Heart right ventricle (tissue), 16 donors: ENCODE measurements at regions not wholly inside any gene's neighbourhood (a gene's known extent, or its start where the extent isn't known, plus 50 kb on each side); places are given as distances from the start of the nearest gene placed in this dataset.

Experiments used
- ATAC-seq, 8 donors: fragments of 200-7000 bp; cut with Tn5 transposase; one replicate each; pipeline ENCODE4 v1.9.1; 2020; ENCODE audit warnings: mild to moderate bottlenecking in 8 of 8, moderate library complexity in 8 of 8, moderate number of reproducible peaks in 1 of 8
- DNase-seq, 2 donors: peaks; one replicate each; pipeline ENCODE4 v3.0.0-alpha.2; 2020
- H3K27ac ChIP-seq, 10 donors: fragments of 200-600 bp; sonication (generic) in 2 of 10; one replicate each; pipeline versions ENCODE4 v1.5.0 to v1.8.0; 2020 to 2022; ENCODE audit warnings: mild to moderate bottlenecking in 3 of 10
- H3K27me3 ChIP-seq, 7 donors: fragments of 200-600 bp; one replicate each; pipeline ENCODE4 v1.8.0; 2021 to 2022; ENCODE audit warnings: mild to moderate bottlenecking in 2 of 7
- H3K36me3 ChIP-seq, 9 donors: fragments of 200-600 bp; sonication (generic) in 1 of 9; one replicate each; pipeline versions ENCODE4 v1.5.0 to v1.8.0; 2020 to 2022; ENCODE audit warnings: mild to moderate bottlenecking in 2 of 9
- H3K4me1 ChIP-seq, 9 donors: fragments of 200-600 bp; sonication (generic) in 1 of 9; one replicate each; pipeline versions ENCODE4 v1.5.0 to v1.8.0; 2020 to 2022; ENCODE audit warnings: mild to moderate bottlenecking in 4 of 9
- H3K4me3 ChIP-seq, 10 donors: fragments of 200-600 bp; sonication (generic) in 2 of 10; one replicate each; pipeline versions ENCODE4 v1.5.0 to v1.8.0; 2020 to 2022; ENCODE audit warnings: mild to moderate bottlenecking in 7 of 10, moderate library complexity in 2 of 10
- H3K9me3 ChIP-seq, 11 donors: fragments of 200-600 bp in 10 of 11; sonication (generic) in 2 of 11; one replicate each; pipeline versions ENCODE4 v1.5.0 to v1.8.0; 2013 to 2022; ENCODE audit warnings: mild to moderate bottlenecking in 2 of 11, control low read depth in 1 of 11, moderate library complexity in 1 of 11
- CTCF ChIP-seq, 9 donors: fragments of 200-600 bp; sonication (generic) in 2 of 9; IDR thresholded peaks; one replicate each; pipeline versions ENCODE4 v1.5.0 to v1.8.0; 2021 to 2022; ENCODE audit warnings: antibody characterized with exemption in 9 of 9, mild to moderate bottlenecking in 5 of 9, moderate library complexity in 1 of 9
- WGBS, 2 donors: extraction: QIAGEN DNeasy Blood & Tissue Kit; methylation state at CpG; one replicate each; pipeline ENCODE4 v1.1.7; 2013; ENCODE audit warnings: inconsistent platforms in 1 of 2; 5-methylcytosine and 5-hydroxymethylcytosine counted together
- intact Hi-C, 10 donors: fragments of 100-400 bp; cut with DNase I; formaldehyde crosslinking; loops; one replicate each; pipeline versions ENCODE4 v1.11.1 to v1.14.2; 2022
- donor health status: Arrhythmogenic right ventricular cardiomyopathy.
- donor health status: ischemic (EF 13 %, LVEDD 7.1; RV severe dilation, severe dysfunction).
- donor health status: healthy with polysubstance abuse.
- donor health status: DM: no; HTN: yes; CAD: no.
- donor health status: DM: no; HTN: no; CAD: no.
- donor health status: ischemic (EF 25% LVEDD 6.9; RV normal size, moderate dysfunction).
- donor health status: ischemic (EF 25% LVEDD 5.7; RV mildly dilated, moderate dysfunction).
- donor health status: healthy.
- donor health status: DM: yes; HTN: yes; CAD: no.
- donor health status: Ischemic cardiomyopathy.
- donor health status: ischemic (EF 35%, LVEDD 5.7; RV mildly dilated, moderate dysfunction).
- donor health status: nonischemic (EF 11% LVEDD 7.7; RV severe dilation, severe dysfunction).
- donor health status: DM: yes; HTN: yes; CAD: no.
- donor health status: PGD.
- donor health status: ischemic (EF 29% LVEDD 5.4; RV normal size, mild dysfunction).
- donor health status: nonischemic (EF 23%, LVEDD 6.1; RV moderate dilation, normal function).

- ATAC-seq (no peak), DNase-seq (no peak)
- no peaks in the 10 kb centered on the region for H3K36me3 ChIP-seq
- intact Hi-C loops = no loop called here
- 80 to 83% methylated on average over 1 of the region's 1 CpG for WGBS, 2 donors
- no peak overlapping the region for H3K27ac ChIP-seq
- TF ChIP-seq CTCF (IDR thresholded peaks at IDR 0.05) = no peak
- no peaks in the 10 kb centered on the region for H3K9me3 ChIP-seq
- H3K4me3 ChIP-seq = no peak overlapping the region
- H3K27me3 ChIP-seq = no peaks in the 10 kb centered on the region
- H3K4me1 ChIP-seq = no peaks in the 10 kb centered on the region
Observed at GRCh38 chr2:167501618-167502017, 613.3 kb downstream of the XIRP2 start.

DNA sequence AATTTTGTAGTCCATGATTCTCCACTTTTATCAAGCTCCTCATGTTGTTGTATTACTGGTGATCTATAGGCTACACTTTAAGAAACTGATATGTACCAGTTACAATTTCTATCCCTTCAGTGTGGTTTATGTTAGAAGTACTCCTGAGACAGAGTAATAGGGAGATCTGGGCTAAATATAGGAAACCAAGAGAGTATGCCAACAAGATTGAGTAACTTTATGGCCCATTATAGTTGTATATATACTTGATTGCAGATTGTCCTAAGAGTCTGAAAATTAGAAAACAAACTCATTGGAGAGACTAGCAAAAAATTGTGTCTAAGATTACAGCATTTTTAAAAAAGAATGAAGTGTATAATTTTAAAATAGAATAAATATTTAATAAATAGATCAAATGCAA lies 605.6 kb downstream of the XIRP2 start:
- intact Hi-C loops = no loop called here
- Histone ChIP-seq H3K9me3 (no peaks in the 10 kb centered on the region), H3K27me3 (no peaks in the 10 kb centered on the region), H3K36me3 (no peaks in the 10 kb centered on the region), H3K4me1 (no peaks in the 10 kb centered on the region), H3K4me3 (no peak overlapping the region), H3K27ac (no peak overlapping the region)
- ATAC-seq (no peak), DNase-seq (no peak)
- no peak for TF ChIP-seq CTCF (IDR thresholded peaks at IDR 0.05)

DNA sequence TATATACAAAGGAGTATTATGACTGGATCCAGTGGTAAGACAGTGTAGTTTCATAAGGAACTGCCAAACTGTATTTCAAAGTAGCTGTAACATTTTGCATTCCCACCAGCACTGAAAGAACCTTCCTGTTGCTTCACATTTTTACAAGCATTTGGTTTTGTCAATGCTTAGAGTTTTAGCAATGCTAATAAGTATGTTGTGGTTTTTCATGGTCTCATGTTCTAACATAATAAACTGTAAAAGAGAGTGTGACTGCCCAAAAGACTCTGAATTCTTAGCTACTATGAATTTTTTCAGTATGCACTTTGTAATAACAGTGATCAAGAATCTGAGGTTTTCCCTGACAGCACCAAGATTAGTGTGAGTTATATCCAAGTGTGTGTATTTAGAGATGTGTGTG lies 604.2 kb downstream of the XIRP2 start:
- DNase-seq (no peak), ATAC-seq (no peak)
- Histone ChIP-seq H3K27ac (no peak overlapping the region), H3K36me3 (no peaks in the 10 kb centered on the region), H3K9me3 (no peaks in the 10 kb centered on the region), H3K4me1 (no peaks in the 10 kb centered on the region), H3K4me3 (no peak overlapping the region), H3K27me3 (no peaks in the 10 kb centered on the region)
- intact Hi-C loops = no loop called here
- no peak for TF ChIP-seq CTCF (IDR thresholded peaks at IDR 0.05)

DNA sequence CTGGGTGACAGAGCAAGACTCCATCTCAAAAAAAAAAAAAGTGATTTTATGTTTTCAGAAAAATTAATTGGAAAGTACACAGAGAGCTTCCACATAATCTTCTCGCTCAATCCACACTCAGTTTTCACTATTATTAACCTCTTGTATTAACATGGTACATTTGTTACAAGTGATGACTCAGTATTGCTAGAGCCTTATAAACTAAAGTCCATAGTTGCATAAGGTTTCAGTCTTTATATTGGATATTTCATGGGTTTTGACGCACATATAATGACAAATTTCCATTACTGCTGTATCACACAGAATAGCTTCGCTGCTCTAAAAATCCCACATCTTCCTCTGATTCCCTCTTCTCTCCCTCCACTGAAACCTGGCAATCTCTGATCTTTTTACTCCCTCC lies 603.5 kb downstream of the XIRP2 start:
- Histone ChIP-seq H3K36me3 (no peaks in the 10 kb centered on the region), H3K9me3 (no peaks in the 10 kb centered on the region), H3K4me3 (no peak overlapping the region), H3K27me3 (no peaks in the 10 kb centered on the region), H3K4me1 (no peaks in the 10 kb centered on the region), H3K27ac (no peak overlapping the region)
- WGBS, 2 donors = 95% methylated on average over 3 of the region's 3 CpGs
- ATAC-seq = no peak
- intact Hi-C loops = no loop called here
- no peak for TF ChIP-seq CTCF (IDR thresholded peaks at IDR 0.05)
- no peak for DNase-seq

GRCh38 chr2:167490455-167490854 lies 602.2 kb downstream of the XIRP2 start:
- no peak for ATAC-seq
- DNase-seq = no peak
- Histone ChIP-seq H3K4me3 (no peak overlapping the region), H3K9me3 (no peaks in the 10 kb centered on the region), H3K27me3 (no peaks in the 10 kb centered on the region), H3K36me3 (no peaks in the 10 kb centered on the region), H3K4me1 (no peaks in the 10 kb centered on the region), H3K27ac (no peak overlapping the region)
- no peak for TF ChIP-seq CTCF (IDR thresholded peaks at IDR 0.05)
- intact Hi-C loops = no loop called here
